DOHH2 (cell line): ENCODE measurements at regions not wholly inside any gene's neighbourhood (a gene's known extent, or its start where the extent isn't known, plus 50 kb on each side); places are given as distances from the start of the nearest gene placed in this dataset.

ENCODE experiments used
- EZH2phosphoT487 ChIP-seq: fragments of 200-600 bp; sonication (generic); IDR thresholded peaks from 2 replicates; pipeline ENCODE4 v1.6.1; 2017; ENCODE audit warnings: borderline replicate concordance, mild to moderate bottlenecking, antibody characterized with exemption, low read length, moderate library complexity, mixed read lengths
- TF ChIP-seq, protein P1 (sequence below): fragments of 200-600 bp; sonication (generic); IDR thresholded peaks from one replicate; pipeline ENCODE4 v1.5.1; 2014; ENCODE audit warnings: antibody characterized with exemption, mild to moderate bottlenecking, low read depth, low read length; ENCODE audit not compliant: poor library complexity, severe bottlenecking

DNA sequence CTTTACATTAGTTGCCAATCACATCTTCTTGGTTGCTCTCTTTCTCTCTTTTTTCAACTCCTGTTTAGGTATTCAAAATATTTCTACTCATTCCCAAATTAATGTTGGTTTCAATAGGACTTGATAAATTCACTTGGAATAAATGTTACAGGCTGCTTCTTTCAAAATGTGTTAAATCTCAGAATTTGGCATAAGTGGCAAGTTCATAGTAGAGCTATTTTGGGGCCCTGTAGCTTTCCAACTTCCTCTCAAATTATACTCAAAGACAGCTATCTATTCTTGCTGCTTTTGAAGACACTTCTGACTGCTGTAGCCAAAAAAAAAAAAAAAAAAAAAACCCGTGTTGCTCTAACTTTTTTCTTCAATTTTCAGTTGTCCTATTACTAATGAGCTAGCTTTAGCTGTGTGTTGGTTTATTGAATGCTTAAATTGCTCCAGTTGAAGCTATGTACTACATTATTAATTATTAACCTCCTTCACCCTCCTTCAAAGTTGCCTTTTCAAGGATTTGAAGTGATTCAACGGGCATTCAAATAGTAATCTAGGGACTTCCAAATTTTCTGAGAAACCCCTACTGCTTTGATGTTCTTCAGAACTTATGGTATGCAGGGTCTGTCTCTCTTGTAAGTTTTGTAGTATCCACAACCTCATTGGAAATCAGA lies 554.6 kb upstream of the FLRT2 start:
- TF ChIP-seq, protein P1, sequence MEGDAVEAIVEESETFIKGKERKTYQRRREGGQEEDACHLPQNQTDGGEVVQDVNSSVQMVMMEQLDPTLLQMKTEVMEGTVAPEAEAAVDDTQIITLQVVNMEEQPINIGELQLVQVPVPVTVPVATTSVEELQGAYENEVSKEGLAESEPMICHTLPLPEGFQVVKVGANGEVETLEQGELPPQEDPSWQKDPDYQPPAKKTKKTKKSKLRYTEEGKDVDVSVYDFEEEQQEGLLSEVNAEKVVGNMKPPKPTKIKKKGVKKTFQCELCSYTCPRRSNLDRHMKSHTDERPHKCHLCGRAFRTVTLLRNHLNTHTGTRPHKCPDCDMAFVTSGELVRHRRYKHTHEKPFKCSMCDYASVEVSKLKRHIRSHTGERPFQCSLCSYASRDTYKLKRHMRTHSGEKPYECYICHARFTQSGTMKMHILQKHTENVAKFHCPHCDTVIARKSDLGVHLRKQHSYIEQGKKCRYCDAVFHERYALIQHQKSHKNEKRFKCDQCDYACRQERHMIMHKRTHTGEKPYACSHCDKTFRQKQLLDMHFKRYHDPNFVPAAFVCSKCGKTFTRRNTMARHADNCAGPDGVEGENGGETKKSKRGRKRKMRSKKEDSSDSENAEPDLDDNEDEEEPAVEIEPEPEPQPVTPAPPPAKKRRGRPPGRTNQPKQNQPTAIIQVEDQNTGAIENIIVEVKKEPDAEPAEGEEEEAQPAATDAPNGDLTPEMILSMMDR, result no peak
- TF ChIP-seq EZH2phosphoT487, result no peak
